Fibroblast of mammary gland (primary cell): ENCODE measurements at regions not wholly inside any gene's neighbourhood (a gene's known extent, or its start where the extent isn't known, plus 50 kb on each side); places are given as distances from the start of the nearest gene placed in this dataset.
A peak's percentile ranks its signal among the peaks of the same experiment; 100 is the strongest.
"Not testable (repeated sequence)": the region's sequence is repeated elsewhere in the genome, so short reads cannot be mapped to it uniquely, and the experiment has no call there.

Source experiments
- DNase-seq: peaks from one replicate; pipeline ENCODE4 v3.0.0-alpha.2; 2010; ENCODE audit warnings: low read depth
- H3K4me3 ChIP-seq: 2 replicates; pipeline ENCODE4 v1.5.1; 2011; ENCODE audit warnings: low read depth, mild to moderate bottlenecking, low read length, moderate library complexity; ENCODE audit not compliant: control insufficient read depth
- CTCF ChIP-seq: conservative IDR thresholded peaks from 2 replicates; pipeline ENCODE4 v1.5.1; 2011; ENCODE audit warnings: low read depth, low read length, inconsistent platforms; ENCODE audit not compliant: control insufficient read depth, insufficient read depth

- no peak overlapping the region for H3K4me3 ChIP-seq
- no peak for DNase-seq
- TF ChIP-seq CTCF, result no peak
Measured at GRCh38 chr2:114331934-114332333, 110.5 kb upstream of the DPP10 start.

- TF ChIP-seq CTCF, result no peak
- no peak overlapping the region for H3K4me3 ChIP-seq
- no peak for DNase-seq
Measured at GRCh38 chr2:114345246-114345645, 97.2 kb upstream of the DPP10 start.

GRCh38 chr2:114346658-114347057 lies 95.8 kb upstream of the DPP10 start:
- DNase-seq, result no peak
- no peak for TF ChIP-seq CTCF
- H3K4me3 ChIP-seq, result no peak overlapping the region

- TF ChIP-seq CTCF, result no peak
- no peak overlapping the region for H3K4me3 ChIP-seq
- DNase-seq, result no peak
Measured at GRCh38 chr2:114350186-114350725, 92.2 kb upstream of the DPP10 start.

GRCh38 chr2:114352988-114353387 lies 89.5 kb upstream of the DPP10 start:
- DNase-seq, result no peak
- H3K4me3 ChIP-seq, result no peak overlapping the region
- TF ChIP-seq CTCF, result no peak

- H3K4me3 ChIP-seq, result no peak overlapping the region
- TF ChIP-seq CTCF, result no peak
- no peak for DNase-seq
Measured at GRCh38 chr2:114354199-114354598, 88.2 kb upstream of the DPP10 start.

- no peak for TF ChIP-seq CTCF
- DNase-seq, result peak; percentile 1
Measured at GRCh38 chr2:114368705-114369104, 73.7 kb upstream of the DPP10 start.

GRCh38 chr2:114371721-114372120 lies 70.7 kb upstream of the DPP10 start:
- not testable (repeated sequence) for DNase-seq, H3K4me3 ChIP-seq

More at GRCh38 chr2:114368705-114369104, 73.7 kb upstream of the DPP10 start:
- no peak overlapping the region for H3K4me3 ChIP-seq
